Activated CD4-positive, alpha-beta T cell treated with anti-CD3 and anti-CD28 coated beads for 36 hours (primary cell): ENCODE measurements at regions not wholly inside any gene's neighbourhood (a gene's known extent, or its start where the extent isn't known, plus 50 kb on each side); places are given as distances from the start of the nearest gene placed in this dataset.

ENCODE experiments used
- ATAC-seq: fragments of 200-7000 bp; cut with Tn5 transposase; one replicate; pipeline ENCODE4 v1.10.0; 2021; ENCODE audit warnings: mild to moderate bottlenecking, moderate library complexity
- CTCF ChIA-PET: fragments of 350-600 bp; sonication (Branson Sonifier 250); formaldehyde crosslinking; loops from one replicate; lab custom pipeline; 2021; ENCODE audit warnings: antibody characterized with exemption; lab: Charles Lee
- POLR2A ChIA-PET: fragments of 350-600 bp; sonication (Branson Sonifier 250); formaldehyde crosslinking; loops from one replicate; lab custom pipeline; 2021; ENCODE audit warnings: antibody characterized with exemption, inconsistent platforms; lab: Charles Lee
- DNase-seq: peaks from one replicate; pipeline ENCODE4 v3.0.0-alpha.2; 2020
- H3K27ac Mint-ChIP-seq: one replicate; pipeline ENCODE4 v1.8.0; 2021; ENCODE audit warnings: mixed read lengths
- H3K27me3 Mint-ChIP-seq: one replicate; pipeline ENCODE4 v1.8.0; 2021; ENCODE audit warnings: mixed read lengths
- H3K36me3 Mint-ChIP-seq: one replicate; pipeline ENCODE4 v1.8.0; 2021; ENCODE audit warnings: low read depth, mixed read lengths
- H3K4me1 Mint-ChIP-seq: one replicate; pipeline ENCODE4 v1.8.0; 2021; ENCODE audit warnings: mixed read lengths
- H3K4me3 Mint-ChIP-seq: one replicate; pipeline ENCODE4 v1.8.0; 2021; ENCODE audit warnings: mild to moderate bottlenecking, moderate library complexity, mixed read lengths
- H3K9me3 Mint-ChIP-seq: one replicate; pipeline ENCODE4 v1.8.0; 2021; ENCODE audit warnings: low read depth, mixed read lengths
- intact Hi-C, 2 experiments: fragments of 100-400 bp; cut with DNase I in 1 of 2; cut with micrococcal nuclease in 1 of 2; formaldehyde crosslinking; loops; one replicate each; pipeline versions ENCODE4 v1.14.2 to v1.15.1; 2022 to 2024; cut with DNase I, micrococcal nuclease

DNA sequence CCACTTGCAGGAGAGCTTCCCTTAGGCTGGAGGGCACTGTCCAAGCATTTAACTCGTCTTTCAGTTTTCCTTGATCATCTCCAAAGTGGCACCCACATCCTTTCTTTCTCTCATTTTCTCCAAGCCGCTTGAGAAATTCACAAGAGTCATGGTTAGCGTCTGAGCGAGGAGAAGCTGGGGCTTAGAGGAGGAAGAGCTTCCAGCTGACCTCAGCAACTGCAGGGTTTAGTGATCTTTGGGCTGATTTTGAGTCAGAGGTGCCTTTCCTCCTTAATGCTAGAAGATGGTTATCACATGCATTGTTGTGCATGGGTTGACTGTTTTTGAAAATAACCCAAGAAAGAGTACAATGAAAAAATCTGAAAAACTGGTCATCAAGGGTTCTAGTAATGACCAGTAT, 134.7 kb downstream of the GADD45G start:
- CTCF ChIA-PET: interaction anchor here (0.6 to 1.6 kb wide), 7 partner anchors 11 to 334 kb away, joined by 3 to 5 read pairs (median 3); no protein-coding TSS in a partner anchor

GRCh38 chr9:89739916-89740315, 135.1 kb downstream of the GADD45G start:
- intact Hi-C loops: loop anchor here (5.0 to 10.0 kb wide), 2 partner anchors 135 to 257 kb away; partner anchors contain the start of gene GADD45G (in 1 of the 2)
- Mint-ChIP-seq H3K4me3 (no peak overlapping the region), H3K27me3 (no peaks in the 10 kb centered on the region), H3K27ac (peak overlapping the region; percentile 58), H3K4me1 (peaks cover 59% of the 10 kb centered on the region), H3K36me3 (no peaks in the 10 kb centered on the region), H3K9me3 (peaks cover 5% of the 10 kb centered on the region)
- POLR2A ChIA-PET: interaction anchor here (0.7 kb wide), 1 partner anchor 359 kb away, joined by 3 read pairs; no protein-coding TSS in a partner anchor
- CTCF ChIA-PET: interaction anchor here (0.6 to 1.6 kb wide), 4 partner anchors 87 to 183 kb away, joined by 3 to 5 read pairs (median 3); no protein-coding TSS in a partner anchor
- ATAC-seq (no peak), DNase-seq (no peak)

More for the DNA sequence above, 134.7 kb downstream of the GADD45G start:
- Mint-ChIP-seq H3K4me1 (peaks cover 56% of the 10 kb centered on the region), H3K27ac (no peak overlapping the region), H3K36me3 (no peaks in the 10 kb centered on the region), H3K27me3 (no peaks in the 10 kb centered on the region), H3K9me3 (peaks cover 2% of the 10 kb centered on the region), H3K4me3 (no peak overlapping the region)
- POLR2A ChIA-PET: no interaction called here
- intact Hi-C loops: no loop called here
- ATAC-seq: peak; percentile 53
- peak; percentile 46 for DNase-seq

DNA sequence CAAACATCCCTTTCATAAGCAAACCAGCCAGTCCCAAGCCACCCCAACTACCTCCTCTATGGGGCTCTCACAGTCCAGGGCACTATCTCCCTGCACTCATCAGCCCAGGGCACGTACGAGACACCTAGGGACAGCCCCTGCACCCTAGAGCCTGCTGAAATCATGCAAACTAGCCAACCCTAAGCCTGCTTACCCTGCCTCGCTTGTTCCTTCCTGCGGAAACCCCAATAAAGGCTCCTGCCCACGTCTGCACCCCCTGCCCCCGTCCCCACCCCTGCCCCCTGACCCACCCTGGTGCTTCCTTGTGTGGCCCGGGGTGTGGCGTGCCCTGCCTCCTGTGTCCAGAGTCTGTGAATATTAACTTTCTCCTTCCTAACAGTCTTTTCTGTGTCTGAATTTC, 135.9 kb downstream of the GADD45G start:
- no peaks in the 10 kb centered on the region for H3K27me3 Mint-ChIP-seq
- peak; percentile 70 for DNase-seq
- peak overlapping the region; percentile 43 for H3K4me3 Mint-ChIP-seq
- peaks cover 62% of the 10 kb centered on the region for H3K4me1 Mint-ChIP-seq
- intact Hi-C loops: loop anchor here (5.0 to 10.0 kb wide), 2 partner anchors 136 to 257 kb away; partner anchors contain the start of gene GADD45G (in 1 of the 2)
- no peaks in the 10 kb centered on the region for H3K36me3 Mint-ChIP-seq
- peak overlapping the region; percentile 80 for H3K27ac Mint-ChIP-seq
- peaks cover 5% of the 10 kb centered on the region for H3K9me3 Mint-ChIP-seq
- peak; percentile 80 for ATAC-seq
- CTCF ChIA-PET: no interaction called here
- POLR2A ChIA-PET: interaction anchor here (0.7 kb wide), 1 partner anchor 358 kb away, joined by 3 read pairs; no protein-coding TSS in a partner anchor

- POLR2A ChIA-PET: no interaction called here
- CTCF ChIA-PET: interaction anchor here (0.5 to 1.8 kb wide), 3 partner anchors 12 to 332 kb away, joined by 3 to 7 read pairs (median 3); no protein-coding TSS in a partner anchor
These were observed 137.8 kb downstream of the GADD45G start for GRCh38 chr9:89742660-89743059.

GRCh38 chr9:89743216-89743572, 138.4 kb downstream of the GADD45G start:
- peak overlapping the region; percentile 3 for H3K4me3 Mint-ChIP-seq
- H3K27ac Mint-ChIP-seq: peak overlapping the region; percentile 16
- DNase-seq (peak; percentile 45), ATAC-seq (peak; percentile 21)
- H3K36me3 Mint-ChIP-seq: no peaks in the 10 kb centered on the region
- CTCF ChIA-PET: interaction anchor here (0.6 to 2.1 kb wide), 7 partner anchors 12 to 357 kb away, joined by 3 to 9 read pairs (median 4); no protein-coding TSS in a partner anchor
- H3K4me1 Mint-ChIP-seq: peaks cover 76% of the 10 kb centered on the region
- H3K9me3 Mint-ChIP-seq: peaks cover 5% of the 10 kb centered on the region
- intact Hi-C loops: loop anchor here (2.0 to 10.0 kb wide), 4 partner anchors 42 to 254 kb away; partner anchors contain the start of gene GADD45G (in 2 of the 2)
- no peaks in the 10 kb centered on the region for H3K27me3 Mint-ChIP-seq
- POLR2A ChIA-PET: interaction anchor here (0.6 kb wide), 1 partner anchor 167 kb away, joined by 3 read pairs; no protein-coding TSS in a partner anchor

More at GRCh38 chr9:89742660-89743059, 137.8 kb downstream of the GADD45G start:
- no peak for DNase-seq
- Mint-ChIP-seq H3K36me3 (no peaks in the 10 kb centered on the region), H3K4me3 (no peak overlapping the region), H3K27me3 (no peaks in the 10 kb centered on the region), H3K4me1 (peaks cover 70% of the 10 kb centered on the region), H3K27ac (no peak overlapping the region), H3K9me3 (peaks cover 5% of the 10 kb centered on the region)
- intact Hi-C loops: loop anchor here (2.0 to 10.0 kb wide), 4 partner anchors 42 to 255 kb away; partner anchors contain the start of gene GADD45G (in 2 of the 2)
- ATAC-seq: no peak

GRCh38 chr9:89743573-89744254, 138.9 kb downstream of the GADD45G start:
- ATAC-seq: peak; percentile 68
- Mint-ChIP-seq H3K27ac (peak overlapping the region; percentile 16), H3K27me3 (no peaks in the 10 kb centered on the region), H3K4me1 (peaks cover 77% of the 10 kb centered on the region), H3K36me3 (no peaks in the 10 kb centered on the region), H3K9me3 (peaks cover 5% of the 10 kb centered on the region), H3K4me3 (peak overlapping the region; percentile 3)
- intact Hi-C loops: loop anchor here (2.0 to 10.0 kb wide), 4 partner anchors 43 to 254 kb away; partner anchors contain the start of gene GADD45G (in 2 of the 2)
- ChIA-PET CTCF (interaction anchor here (0.5 to 2.1 kb wide), 11 partner anchors 11 to 356 kb away, joined by 3 to 9 read pairs (median 4); no protein-coding TSS in a partner anchor), POLR2A (interaction anchor here (0.6 kb wide), 2 partner anchors 128 to 168 kb away, joined by 3 to 4 read pairs; no protein-coding TSS in a partner anchor)
- peak; percentile 65 for DNase-seq

GRCh38 chr9:89744255-89744648, 139.4 kb downstream of the GADD45G start:
- peak overlapping the region; percentile 73 for H3K27ac Mint-ChIP-seq
- ATAC-seq: no peak

DNA sequence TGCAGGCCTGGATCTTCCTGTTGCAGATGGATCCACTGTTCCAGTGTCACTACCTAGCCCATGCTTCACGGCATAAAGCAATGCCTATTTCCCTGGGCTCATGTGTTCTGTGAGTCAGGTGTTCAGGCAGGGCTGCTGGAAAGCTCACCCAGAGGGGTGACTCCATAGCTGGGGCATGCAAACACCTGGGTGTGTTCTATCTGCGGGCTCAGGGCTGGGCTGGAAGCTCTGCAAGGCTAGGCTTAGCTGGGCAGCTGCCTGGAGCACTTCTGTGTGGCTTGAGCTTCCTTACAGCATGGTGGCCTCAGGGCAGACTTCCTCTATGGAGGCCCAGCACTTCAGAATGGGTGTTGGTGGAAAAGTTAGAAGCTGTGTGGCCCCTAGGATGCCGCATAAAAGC, 139.9 kb downstream of the GADD45G start:
- POLR2A ChIA-PET: no interaction called here
- H3K4me3 Mint-ChIP-seq: peak overlapping the region; percentile 8

More at GRCh38 chr9:89744255-89744648, 139.4 kb downstream of the GADD45G start:
- Mint-ChIP-seq H3K4me1 (peaks cover 77% of the 10 kb centered on the region), H3K27me3 (no peaks in the 10 kb centered on the region), H3K9me3 (peaks cover 5% of the 10 kb centered on the region), H3K4me3 (peak overlapping the region; percentile 8), H3K36me3 (no peaks in the 10 kb centered on the region)
- ChIA-PET POLR2A (interaction anchor here (0.6 kb wide), 1 partner anchor 127 kb away, joined by 4 read pairs; no protein-coding TSS in a partner anchor), CTCF (interaction anchor here (0.5 to 2.1 kb wide), 8 partner anchors 11 to 141 kb away, joined by 3 to 9 read pairs (median 4); no protein-coding TSS in a partner anchor)
- intact Hi-C loops: loop anchor here (5.0 to 10.0 kb wide), 2 partner anchors 139 to 253 kb away; partner anchors contain the start of gene GADD45G (in 1 of the 2)
- no peak for DNase-seq

GRCh38 chr9:89745601-89746376, 141.0 kb downstream of the GADD45G start:
- Mint-ChIP-seq H3K27ac (no peak overlapping the region), H3K27me3 (no peaks in the 10 kb centered on the region), H3K4me1 (peaks cover 66% of the 10 kb centered on the region), H3K9me3 (peaks cover 5% of the 10 kb centered on the region), H3K4me3 (no peak overlapping the region), H3K36me3 (no peaks in the 10 kb centered on the region)
- ChIA-PET CTCF (interaction anchor here (0.7 kb wide), 1 partner anchor 147 kb away, joined by 3 read pairs; no protein-coding TSS in a partner anchor), POLR2A (no interaction called here)
- no peak for DNase-seq
- no peak for ATAC-seq
- intact Hi-C loops: loop anchor here in 1 of 2 experiments (10.0 kb wide), 1 partner anchor 141 kb away; the partner anchor contains the start of gene GADD45G

More for the DNA sequence above, 139.9 kb downstream of the GADD45G start:
- Mint-ChIP-seq H3K27ac (peak overlapping the region; percentile 73), H3K9me3 (peaks cover 5% of the 10 kb centered on the region), H3K27me3 (no peaks in the 10 kb centered on the region), H3K4me1 (peaks cover 77% of the 10 kb centered on the region), H3K36me3 (no peaks in the 10 kb centered on the region)
- CTCF ChIA-PET: interaction anchor here (0.8 to 2.1 kb wide), 3 partner anchors 13 to 142 kb away, joined by 3 to 9 read pairs (median 5); no protein-coding TSS in a partner anchor
- intact Hi-C loops: loop anchor here (5.0 to 10.0 kb wide), 2 partner anchors 140 to 253 kb away; partner anchors contain the start of gene GADD45G (in 1 of the 2)
- DNase-seq: no peak
- ATAC-seq: no peak

DNA sequence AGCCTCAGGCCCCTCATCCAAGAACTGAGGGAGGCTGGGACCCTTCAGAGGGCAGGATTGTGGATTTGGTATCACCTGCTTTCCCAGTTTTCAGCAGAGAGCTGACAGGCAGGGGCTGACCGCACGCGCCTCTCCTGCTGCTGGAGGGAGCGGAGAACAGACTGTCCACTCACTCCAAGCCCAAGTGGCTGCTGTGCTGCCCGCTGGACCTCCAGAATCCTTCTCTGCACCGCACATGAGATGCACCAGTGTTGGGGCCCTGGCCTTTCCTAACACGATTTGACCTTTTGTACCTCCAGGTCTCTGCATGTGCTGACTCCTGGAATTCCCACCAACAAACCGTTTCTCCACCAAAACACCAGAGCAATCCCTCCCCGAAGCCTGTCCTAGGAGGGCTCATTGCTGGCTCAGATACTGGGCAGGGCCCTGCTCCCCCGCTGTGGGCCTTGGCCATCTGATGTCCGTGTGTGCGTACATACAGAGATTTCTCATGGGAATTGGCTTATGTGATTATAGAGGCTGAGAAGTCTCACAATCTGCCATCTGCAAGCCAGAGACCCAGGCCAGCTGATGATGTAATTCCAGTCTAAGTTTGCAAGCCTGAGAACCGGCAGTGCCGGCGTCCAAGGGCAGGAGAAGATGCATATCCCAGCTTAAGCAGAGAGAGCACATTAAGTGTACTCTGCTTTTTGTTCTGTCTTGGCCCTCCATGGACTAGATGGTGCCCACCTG, 141.7 kb downstream of the GADD45G start:
- ChIA-PET CTCF (interaction anchor here (0.6 to 0.7 kb wide), 2 partner anchors 12 to 148 kb away, joined by 3 to 4 read pairs; no protein-coding TSS in a partner anchor), POLR2A (no interaction called here)
- Mint-ChIP-seq H3K9me3 (peaks cover 5% of the 10 kb centered on the region), H3K27ac (peak overlapping the region; percentile 61), H3K27me3 (no peaks in the 10 kb centered on the region), H3K36me3 (no peaks in the 10 kb centered on the region), H3K4me1 (peaks cover 61% of the 10 kb centered on the region), H3K4me3 (no peak overlapping the region)
- ATAC-seq (no peak), DNase-seq (no peak)
- intact Hi-C loops: loop anchor here in 1 of 2 experiments (10.0 kb wide), 1 partner anchor 142 kb away; the partner anchor contains the start of gene GADD45G
